HCT116 (cell line): ENCODE measurements at regions not wholly inside any gene's neighbourhood (a gene's known extent, or its start where the extent isn't known, plus 50 kb on each side); places are given as distances from the start of the nearest gene placed in this dataset.
"Not testable (repeated sequence)": the region's sequence is repeated elsewhere in the genome, so short reads cannot be mapped to it uniquely, and the experiment has no call there.

Source experiments
- ATAC-seq: fragments of 200-7000 bp; cut with Tn5 transposase; 2 replicates; pipeline ENCODE4 v1.9.1; 2020; ENCODE audit warnings: mild to moderate bottlenecking, moderate library complexity
- BruUV-seq: library from RNA; stranded (reverse); fragments of 400-500 nt; replicated peaks from 2 replicates; lab custom pipeline; 2021; lab: Mats Ljungman, UMichigan
- CTCF ChIA-PET: fragments of 300-600 bp; sonication (Branson Sonifier 250); formaldehyde crosslinking; loops from one replicate; lab custom pipeline; 2021; ENCODE audit warnings: antibody characterized with exemption; lab: Charles Lee
- POLR2A ChIA-PET: fragments of 300-600, 350-600 bp; sonication (Branson Sonifier 250); formaldehyde crosslinking; loops from one replicate; lab custom pipeline; 2021; ENCODE audit warnings: antibody characterized with exemption; lab: Charles Lee
- RAD21 ChIA-PET, 2 experiments: fragments of 300-600 bp; sonication (Branson Sonifier 250); formaldehyde crosslinking; loops; one replicate each; lab custom pipeline; 2023; ENCODE audit warnings: low total read pairs in 2 of 2; ENCODE audit not compliant: uncharacterized antibody in 2 of 2, unreplicated experiment in 2 of 2, low non-redundant PET in 1 of 2; lab: Charles Lee
- DNase-seq: peaks from one replicate; pipeline ENCODE4 v3.0.0-alpha.2; 2010; ENCODE audit warnings: low read depth, low spot score
- H2AFZ ChIP-seq: fragments of 200-600 bp; shearing (Covaris generic), sonication (generic); 2 replicates; pipeline ENCODE4 v1.6.1; 2017; ENCODE audit warnings: low read depth, mixed run types, mixed read lengths, antibody characterized with exemption, low read length; ENCODE audit not compliant: poor library complexity, severe bottlenecking
- H3K27ac ChIP-seq: 2 replicates; pipeline ENCODE4 v1.5.1; 2012; ENCODE audit warnings: low read depth, low read length
- H3K27me3 ChIP-seq: fragments of 200-600 bp; sonication (generic); 2 replicates; pipeline ENCODE4 v1.6.1; 2016; ENCODE audit warnings: mixed run types, low read length, mixed read lengths; ENCODE audit not compliant: insufficient read depth
- H3K36me3 ChIP-seq, 2 experiments: fragments of 200-500 bp in 1 of 2; fragments of 200-600 bp in 1 of 2; sonication (Bioruptor generic) in 1 of 2; sonication (generic) in 1 of 2; 2 replicates each; pipeline versions ENCODE4 v1.5.1 to v1.6.1; 2014 to 2016; ENCODE audit warnings: low read length in 2 of 2, inconsistent platforms in 1 of 2, mixed read lengths in 1 of 2, mixed run types in 1 of 2; ENCODE audit not compliant: insufficient read depth in 2 of 2, control insufficient read depth in 1 of 2
- H3K4me1 ChIP-seq, 2 experiments: fragments of 200-600 bp in 1 of 2; sonication (generic) in 1 of 2; 2 replicates each; pipeline versions ENCODE4 v1.5.1 to v1.6.1; 2012 to 2017; ENCODE audit warnings: low read length in 2 of 2, inconsistent platforms in 1 of 2, mild to moderate bottlenecking in 1 of 2, mixed read lengths in 1 of 2, mixed run types in 1 of 2, moderate library complexity in 1 of 2; ENCODE audit not compliant: insufficient read depth in 2 of 2, control insufficient read depth in 1 of 2
- H3K4me2 ChIP-seq: fragments of 200-600 bp; sonication (generic); 2 replicates; pipeline ENCODE4 v1.6.1; 2017; ENCODE audit warnings: mixed run types, low read length, mixed read lengths
- H3K4me3 ChIP-seq, 2 experiments: fragments of 200-600 bp in 1 of 2; sonication (generic) in 1 of 2; replicated peaks in 1 of 2; 2 replicates each; pipeline ENCODE4 v1.5.1; 2011 to 2016; ENCODE audit warnings: low read length in 2 of 2, control low read depth in 1 of 2, low read depth in 1 of 2, mild to moderate bottlenecking in 1 of 2, mixed read lengths in 1 of 2, mixed run types in 1 of 2
- H3K79me2 ChIP-seq: fragments of 200-600 bp; sonication (generic); 2 replicates; pipeline ENCODE4 v1.6.1; 2017; ENCODE audit warnings: mild to moderate bottlenecking, mixed run types, low read length, moderate library complexity, mixed read lengths; ENCODE audit not compliant: insufficient read depth
- H3K9ac ChIP-seq: fragments of 200-600 bp; sonication (generic); 2 replicates; pipeline ENCODE4 v1.6.1; 2016; ENCODE audit warnings: low read length, mixed read lengths
- H3K9me2 ChIP-seq: fragments of 200-600 bp; sonication (generic), shearing (Covaris generic); 2 replicates; pipeline ENCODE4 v1.6.1; 2017; ENCODE audit warnings: mixed run types, mild to moderate bottlenecking, moderate library complexity; ENCODE audit not compliant: insufficient read depth
- H3K9me3 ChIP-seq, 2 experiments: fragments of 200-500 bp in 1 of 2; fragments of 200-600 bp in 1 of 2; sonication (Bioruptor generic) in 1 of 2; sonication (generic) in 1 of 2; 2 replicates each; pipeline ENCODE4 v1.6.1; 2014 to 2017; ENCODE audit warnings: low read length in 2 of 2, mixed read lengths in 2 of 2, inconsistent platforms in 1 of 2, low read depth in 1 of 2, mild to moderate bottlenecking in 1 of 2, mixed run types in 1 of 2, moderate library complexity in 1 of 2; ENCODE audit not compliant: control insufficient read depth in 1 of 2, insufficient read depth in 1 of 2
- H4K20me1 ChIP-seq: fragments of 200-600 bp; sonication (generic), shearing (Covaris generic); 2 replicates; pipeline ENCODE4 v1.6.1; 2017; ENCODE audit warnings: mixed run types, mild to moderate bottlenecking, moderate library complexity; ENCODE audit not compliant: insufficient read depth
- ATF3 ChIP-seq: IDR thresholded peaks from 2 replicates; pipeline ENCODE4 v1.6.1; 2012
- CBX3 ChIP-seq: IDR thresholded peaks from 2 replicates; pipeline ENCODE4 v1.6.1; 2012; ENCODE audit warnings: low read depth
- CTCF ChIP-seq, 3 experiments: fragments of 200-600 bp in 1 of 3; sonication (generic) in 1 of 3; IDR thresholded peaks in 2 of 3; conservative IDR thresholded peaks in 1 of 3; 2 replicates each; pipeline ENCODE4 v1.5.1; 2012 to 2017; ENCODE audit warnings: low read depth in 2 of 3, low read length in 2 of 3, antibody characterized with exemption in 1 of 3, borderline replicate concordance in 1 of 3, control low read depth in 1 of 3, mild to moderate bottlenecking in 1 of 3, mixed read lengths in 1 of 3, mixed run types in 1 of 3, moderate library complexity in 1 of 3; ENCODE audit not compliant: insufficient read depth in 1 of 3
- EGR1 ChIP-seq: IDR thresholded peaks from 2 replicates; pipeline ENCODE4 v1.6.1; 2012; ENCODE audit warnings: low read depth
- ELF1 ChIP-seq: IDR thresholded peaks from 2 replicates; pipeline ENCODE4 v1.6.1; 2012; ENCODE audit warnings: low read depth, borderline replicate concordance
- EZH2 ChIP-seq: fragments of 200-600 bp; sonication (generic); IDR thresholded peaks from 2 replicates; pipeline ENCODE4 v1.6.1; 2017; ENCODE audit warnings: antibody characterized with exemption, mixed run types
- EZH2phosphoT487 ChIP-seq: fragments of 200-600 bp; IDR thresholded peaks from 2 replicates; pipeline ENCODE4 v1.6.1; 2018; ENCODE audit warnings: antibody characterized with exemption, borderline replicate concordance
- POLR2AphosphoS5 ChIP-seq: IDR thresholded peaks from 2 replicates; pipeline ENCODE4 v1.6.1; 2011; ENCODE audit warnings: mild to moderate bottlenecking, low read depth, low read length, moderate library complexity
- RAD21 ChIP-seq: IDR thresholded peaks from 2 replicates; pipeline ENCODE4 v1.6.1; 2012; ENCODE audit warnings: low read depth, mild to moderate bottlenecking
- SP1 ChIP-seq: IDR thresholded peaks from 2 replicates; pipeline ENCODE4 v1.6.1; 2012; ENCODE audit warnings: low read depth
- SRF ChIP-seq: IDR thresholded peaks from 2 replicates; pipeline ENCODE4 v1.6.1; 2012; ENCODE audit warnings: low read depth
- TCF7L2 ChIP-seq: IDR thresholded peaks from 2 replicates; pipeline ENCODE4 v1.7.0; 2011; ENCODE audit warnings: borderline replicate concordance, inconsistent platforms; ENCODE audit not compliant: insufficient read depth, insufficient read length; ENCODE audit errors: extremely low read depth
- YY1 ChIP-seq: IDR thresholded peaks from 2 replicates; pipeline ENCODE4 v1.6.1; 2011; ENCODE audit warnings: low read length, low read depth, moderate library complexity, mild to moderate bottlenecking; ENCODE audit not compliant: insufficient replicate concordance; ENCODE audit errors: extremely low read depth
- intact Hi-C: fragments of 100-400 bp; cut with micrococcal nuclease; formaldehyde crosslinking; loops from 2 replicates; pipeline ENCODE4 v1.10.0; 2022
- TF ChIP-seq, protein P1 (sequence below): IDR thresholded peaks from 2 replicates; pipeline ENCODE4 v1.6.1; 2012; ENCODE audit warnings: low read depth
- TF ChIP-seq, protein P2 (sequence below): IDR thresholded peaks from 2 replicates; pipeline ENCODE4 v1.6.1; 2011; ENCODE audit warnings: mild to moderate bottlenecking, low read length, moderate library complexity; ENCODE audit not compliant: insufficient replicate concordance; ENCODE audit errors: extremely low read depth

GRCh38 chr4:144423930-144424329, 222.0 kb upstream of the HHIP start:
- H2AFZ ChIP-seq, result no peak overlapping the region
- TF ChIP-seq ATF3 (no peak), POLR2AphosphoS5 (no peak), ELF1 (no peak), EZH2 (no peak), EZH2phosphoT487 (no peak), EGR1 (no peak), TCF7L2 (no peak), YY1 (no peak), RAD21 (no peak), CBX3 (no peak), SP1 (no peak), SRF (no peak), CTCF (IDR thresholded peaks at IDR 0.05 in 2 of 3, conservative IDR thresholded peaks at IDR 0.05 in 1 of 3; ENCODE audit: borderline replicate concordance in 1 of 3, insufficient read depth in 1 of 3, low read depth in 2 of 3, low read length in 2 of 3) (no peak)
- TF ChIP-seq, protein P1, sequence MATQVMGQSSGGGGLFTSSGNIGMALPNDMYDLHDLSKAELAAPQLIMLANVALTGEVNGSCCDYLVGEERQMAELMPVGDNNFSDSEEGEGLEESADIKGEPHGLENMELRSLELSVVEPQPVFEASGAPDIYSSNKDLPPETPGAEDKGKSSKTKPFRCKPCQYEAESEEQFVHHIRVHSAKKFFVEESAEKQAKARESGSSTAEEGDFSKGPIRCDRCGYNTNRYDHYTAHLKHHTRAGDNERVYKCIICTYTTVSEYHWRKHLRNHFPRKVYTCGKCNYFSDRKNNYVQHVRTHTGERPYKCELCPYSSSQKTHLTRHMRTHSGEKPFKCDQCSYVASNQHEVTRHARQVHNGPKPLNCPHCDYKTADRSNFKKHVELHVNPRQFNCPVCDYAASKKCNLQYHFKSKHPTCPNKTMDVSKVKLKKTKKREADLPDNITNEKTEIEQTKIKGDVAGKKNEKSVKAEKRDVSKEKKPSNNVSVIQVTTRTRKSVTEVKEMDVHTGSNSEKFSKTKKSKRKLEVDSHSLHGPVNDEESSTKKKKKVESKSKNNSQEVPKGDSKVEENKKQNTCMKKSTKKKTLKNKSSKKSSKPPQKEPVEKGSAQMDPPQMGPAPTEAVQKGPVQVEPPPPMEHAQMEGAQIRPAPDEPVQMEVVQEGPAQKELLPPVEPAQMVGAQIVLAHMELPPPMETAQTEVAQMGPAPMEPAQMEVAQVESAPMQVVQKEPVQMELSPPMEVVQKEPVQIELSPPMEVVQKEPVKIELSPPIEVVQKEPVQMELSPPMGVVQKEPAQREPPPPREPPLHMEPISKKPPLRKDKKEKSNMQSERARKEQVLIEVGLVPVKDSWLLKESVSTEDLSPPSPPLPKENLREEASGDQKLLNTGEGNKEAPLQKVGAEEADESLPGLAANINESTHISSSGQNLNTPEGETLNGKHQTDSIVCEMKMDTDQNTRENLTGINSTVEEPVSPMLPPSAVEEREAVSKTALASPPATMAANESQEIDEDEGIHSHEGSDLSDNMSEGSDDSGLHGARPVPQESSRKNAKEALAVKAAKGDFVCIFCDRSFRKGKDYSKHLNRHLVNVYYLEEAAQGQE, result no peak
- TF ChIP-seq, protein P2, sequence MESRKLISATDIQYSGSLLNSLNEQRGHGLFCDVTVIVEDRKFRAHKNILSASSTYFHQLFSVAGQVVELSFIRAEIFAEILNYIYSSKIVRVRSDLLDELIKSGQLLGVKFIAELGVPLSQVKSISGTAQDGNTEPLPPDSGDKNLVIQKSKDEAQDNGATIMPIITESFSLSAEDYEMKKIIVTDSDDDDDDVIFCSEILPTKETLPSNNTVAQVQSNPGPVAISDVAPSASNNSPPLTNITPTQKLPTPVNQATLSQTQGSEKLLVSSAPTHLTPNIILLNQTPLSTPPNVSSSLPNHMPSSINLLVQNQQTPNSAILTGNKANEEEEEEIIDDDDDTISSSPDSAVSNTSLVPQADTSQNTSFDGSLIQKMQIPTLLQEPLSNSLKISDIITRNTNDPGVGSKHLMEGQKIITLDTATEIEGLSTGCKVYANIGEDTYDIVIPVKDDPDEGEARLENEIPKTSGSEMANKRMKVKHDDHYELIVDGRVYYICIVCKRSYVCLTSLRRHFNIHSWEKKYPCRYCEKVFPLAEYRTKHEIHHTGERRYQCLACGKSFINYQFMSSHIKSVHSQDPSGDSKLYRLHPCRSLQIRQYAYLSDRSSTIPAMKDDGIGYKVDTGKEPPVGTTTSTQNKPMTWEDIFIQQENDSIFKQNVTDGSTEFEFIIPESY, result no peak
- ChIA-PET RAD21 (no interaction called here), POLR2A (no interaction called here), CTCF (no interaction called here)
- H4K20me1 ChIP-seq, result no peaks in the 10 kb centered on the region
- intact Hi-C loops, result no loop called here
- no peak overlapping the region for H3K4me2 ChIP-seq
- no peaks in the 10 kb centered on the region for H3K79me2 ChIP-seq
- no peaks in the 10 kb centered on the region for H3K9me3 ChIP-seq
- no TSS peak for BruUV-seq
- DNase-seq, result no peak
- H3K9ac ChIP-seq, result no peak overlapping the region
- no peaks in the 10 kb centered on the region for H3K9me2 ChIP-seq
- H3K27me3 ChIP-seq, result no peaks in the 10 kb centered on the region
- no peaks in the 10 kb centered on the region for H3K4me1 ChIP-seq
- no peak overlapping the region for H3K27ac ChIP-seq
- no peaks in the 10 kb centered on the region for H3K36me3 ChIP-seq
- ATAC-seq, result no peak
- H3K4me3 ChIP-seq, result no peak overlapping the region

DNA sequence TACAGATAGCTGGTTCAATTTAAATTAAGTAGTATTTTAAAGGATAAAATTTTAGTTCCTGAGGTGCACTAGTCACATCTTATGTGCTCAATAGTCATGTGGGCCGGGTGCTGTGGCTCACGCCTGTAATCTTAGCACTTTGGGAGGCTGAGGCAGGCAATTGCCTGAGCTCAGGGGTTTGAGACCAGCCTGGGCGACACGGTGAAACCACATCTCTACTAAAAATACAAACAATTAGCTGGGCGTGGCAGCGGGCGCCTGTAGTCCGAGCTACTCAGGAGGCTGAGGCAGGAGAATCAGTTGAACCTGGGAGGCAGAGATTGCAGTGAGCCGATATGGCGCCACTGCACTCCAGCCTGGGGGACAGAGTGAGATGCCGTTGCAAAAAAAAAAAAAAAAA, 219.9 kb upstream of the HHIP start:
- H2AFZ ChIP-seq, CTCF ChIA-PET, H3K4me1 ChIP-seq, H3K4me2 ChIP-seq, BruUV-seq, H3K9ac ChIP-seq, H3K4me3 ChIP-seq, RAD21 ChIA-PET, POLR2A ChIA-PET, H3K36me3 ChIP-seq, H3K9me3 ChIP-seq, intact Hi-C loops, H3K27ac ChIP-seq, DNase-seq, H3K9me2 ChIP-seq, H4K20me1 ChIP-seq, H3K79me2 ChIP-seq, H3K27me3 ChIP-seq, ATAC-seq: not testable (repeated sequence)
